ENCODE measurements at regions not wholly inside any gene's neighbourhood (a gene's known extent, or its start where the extent isn't known, plus 50 kb on each side); places are given as distances from the start of the nearest gene placed in this dataset.

- TF ChIP-seq CTCF (IDR thresholded peaks at IDR 0.05) (no peak), POLR2A (IDR thresholded peaks at IDR 0.05) (no peak)
Observed at GRCh38 chr17:53749178-53749577, 73.5 kb upstream of the KIF2B start.
